Natural killer cell (primary cell): ENCODE measurements at regions not wholly inside any gene's neighbourhood (a gene's known extent, or its start where the extent isn't known, plus 50 kb on each side); places are given as distances from the start of the nearest gene placed in this dataset.

Experiments used
- ATAC-seq, 3 donors: fragments of 150-1000 bp in 2 of 3; fragments of 200-7000 bp in 1 of 3; cut with Tn5 transposase; 1 replicate in 1 of 3; 2 replicates in 2 of 3; pipeline ENCODE4 v1.10.0; 2021; ENCODE audit warnings: mild to moderate bottlenecking in 2 of 3, moderate library complexity in 2 of 3
- DNase-seq, 2 donors: peaks; one replicate each; pipeline versions ENCODE4 v3.0.0 to v3.0.0-alpha.2; 2013 to 2021; ENCODE audit warnings: mixed read lengths in 1 of 2
- H3K27ac ChIP-seq: one replicate; pipeline ENCODE4 v1.5.1; 2013; ENCODE audit warnings: mild to moderate bottlenecking, low read length
- H3K27me3 ChIP-seq: one replicate; pipeline ENCODE4 v1.6.1; 2013; ENCODE audit warnings: low read length; ENCODE audit not compliant: control insufficient read depth, insufficient read depth
- H3K36me3 ChIP-seq: one replicate; pipeline ENCODE4 v1.6.1; 2013; ENCODE audit warnings: low read length; ENCODE audit not compliant: control insufficient read depth, insufficient read depth
- H3K4me1 ChIP-seq: one replicate; pipeline ENCODE4 v1.6.1; 2013; ENCODE audit warnings: low read length; ENCODE audit not compliant: control insufficient read depth, insufficient read depth
- H3K4me3 ChIP-seq: one replicate; pipeline ENCODE4 v1.5.1; 2013; ENCODE audit warnings: low read length
- H3K9me3 ChIP-seq: one replicate; pipeline ENCODE4 v1.6.1; 2013; ENCODE audit warnings: low read length; ENCODE audit not compliant: control insufficient read depth, insufficient read depth
- H3K27ac Mint-ChIP-seq, 2 donors: one replicate each; pipeline ENCODE4 v1.8.0; 2022; ENCODE audit warnings: mild to moderate bottlenecking in 2 of 2, mixed read lengths in 2 of 2, moderate library complexity in 1 of 2
- H3K27me3 Mint-ChIP-seq, 2 donors: one replicate each; pipeline ENCODE4 v1.8.0; 2022; ENCODE audit warnings: low read depth in 2 of 2, mixed read lengths in 2 of 2
- H3K36me3 Mint-ChIP-seq: one replicate; pipeline ENCODE4 v1.8.0; 2022; ENCODE audit warnings: mixed read lengths
- H3K4me1 Mint-ChIP-seq, 2 donors: one replicate each; pipeline ENCODE4 v1.8.0; 2022; ENCODE audit warnings: mixed read lengths in 2 of 2
- H3K4me3 Mint-ChIP-seq: one replicate; pipeline ENCODE4 v1.8.0; 2022; ENCODE audit warnings: mild to moderate bottlenecking, moderate library complexity, mixed read lengths
- H3K9me3 Mint-ChIP-seq, 2 donors: one replicate each; pipeline ENCODE4 v1.8.0; 2022; ENCODE audit warnings: mixed read lengths in 2 of 2
- CTCF ChIP-seq: fragments of 200-600 bp; IDR thresholded peaks from one replicate; pipeline ENCODE4 v1.8.0; 2022; ENCODE audit warnings: antibody characterized with exemption
- WGBS: methylation state at CpG from one replicate; pipeline ENCODE4 v1.1.7; 2013; ENCODE audit warnings: missing lambda C conversion rate; ENCODE audit not compliant: insufficient coverage; 5-methylcytosine and 5-hydroxymethylcytosine counted together
- intact Hi-C: fragments of 100-400 bp; cut with micrococcal nuclease; formaldehyde crosslinking; loops from one replicate; pipeline ENCODE4 v1.14.2; 2022

GRCh38 chr4:29046781-29047180 lies 1673.4 kb upstream of the PCDH7 start:
- ATAC-seq (no peak), DNase-seq (no peak)
- Histone ChIP-seq H3K27ac (no peak overlapping the region), H3K4me3 (no peak overlapping the region), H3K9me3 (peaks cover 4% of the 10 kb centered on the region), H3K4me1 (no peaks in the 10 kb centered on the region), H3K36me3 (no peaks in the 10 kb centered on the region), H3K27me3 (no peaks in the 10 kb centered on the region)
- no peaks in the 10 kb centered on the region for H3K27me3 Mint-ChIP-seq
- 90% methylated on average over 2 of the region's 2 CpGs for WGBS
- intact Hi-C loops: no loop called here
- H3K27ac Mint-ChIP-seq: no peak overlapping the region
- no peaks in the 10 kb centered on the region for H3K36me3 Mint-ChIP-seq
- peaks cover 12 to 16% of the 10 kb centered on the region in 2 donors for H3K9me3 Mint-ChIP-seq
- no peak for TF ChIP-seq CTCF
- H3K4me3 Mint-ChIP-seq: no peak overlapping the region
- H3K4me1 Mint-ChIP-seq: no peaks in the 10 kb centered on the region

- Histone ChIP-seq H3K9me3 (peaks cover 4% of the 10 kb centered on the region), H3K27ac (no peak overlapping the region), H3K27me3 (no peaks in the 10 kb centered on the region), H3K36me3 (no peaks in the 10 kb centered on the region), H3K4me3 (no peak overlapping the region), H3K4me1 (no peaks in the 10 kb centered on the region)
- no peak for TF ChIP-seq CTCF
- Mint-ChIP-seq H3K4me3 (no peak overlapping the region), H3K9me3 (peaks cover 9 to 14% of the 10 kb centered on the region in 2 donors), H3K36me3 (no peaks in the 10 kb centered on the region), H3K4me1 (no peaks in the 10 kb centered on the region), H3K27me3 (no peaks in the 10 kb centered on the region), H3K27ac (no peak overlapping the region)
- intact Hi-C loops: no loop called here
- DNase-seq (no peak), ATAC-seq (no peak)
- 93% methylated on average over 28 of the region's 28 CpGs for WGBS
Observed at GRCh38 chr4:29047341-29048041, 1672.7 kb upstream of the PCDH7 start.

- H3K27me3 Mint-ChIP-seq: no peaks in the 10 kb centered on the region
- Histone ChIP-seq H3K9me3 (peaks cover 4% of the 10 kb centered on the region), H3K4me1 (no peaks in the 10 kb centered on the region), H3K36me3 (no peaks in the 10 kb centered on the region), H3K27me3 (no peaks in the 10 kb centered on the region), H3K4me3 (no peak overlapping the region), H3K27ac (no peak overlapping the region)
- H3K9me3 Mint-ChIP-seq: peaks cover 9 to 12% of the 10 kb centered on the region in 2 donors
- H3K4me3 Mint-ChIP-seq: no peak overlapping the region
- DNase-seq (no peak), ATAC-seq (no peak)
- no peaks in the 10 kb centered on the region for H3K4me1 Mint-ChIP-seq
- no peaks in the 10 kb centered on the region for H3K36me3 Mint-ChIP-seq
- TF ChIP-seq CTCF: no peak
- WGBS: 40% methylated on average over 2 of the region's 4 CpGs
- no peak overlapping the region for H3K27ac Mint-ChIP-seq
- intact Hi-C loops: no loop called here
Observed at GRCh38 chr4:29051381-29051965, 1668.7 kb upstream of the PCDH7 start.

GRCh38 chr4:29052266-29052665 lies 1667.9 kb upstream of the PCDH7 start:
- H3K27me3 ChIP-seq: no peaks in the 10 kb centered on the region
- no peak overlapping the region for H3K4me3 Mint-ChIP-seq
- H3K9me3 Mint-ChIP-seq: peaks cover 9 to 11% of the 10 kb centered on the region in 2 donors
- 81% methylated on average over 4 of the region's 4 CpGs for WGBS
- H3K27me3 Mint-ChIP-seq: no peaks in the 10 kb centered on the region
- no peak overlapping the region for H3K27ac Mint-ChIP-seq
- no peaks in the 10 kb centered on the region for H3K4me1 ChIP-seq
- ATAC-seq: no peak
- no peak overlapping the region for H3K4me3 ChIP-seq
- H3K27ac ChIP-seq: no peak overlapping the region
- no peaks in the 10 kb centered on the region for H3K36me3 Mint-ChIP-seq
- no peaks in the 10 kb centered on the region for H3K36me3 ChIP-seq
- DNase-seq: no peak
- intact Hi-C loops: no loop called here
- H3K4me1 Mint-ChIP-seq: no peaks in the 10 kb centered on the region
- H3K9me3 ChIP-seq: peaks cover 2% of the 10 kb centered on the region
- TF ChIP-seq CTCF: no peak
